GM23338 (cell line): ENCODE measurements at regions not wholly inside any gene's neighbourhood (a gene's known extent, or its start where the extent isn't known, plus 50 kb on each side); places are given as distances from the start of the nearest gene placed in this dataset.

Experiments
- ATAC-seq: fragments of 200-7000 bp; cut with Tn5 transposase; 3 replicates; pipeline ENCODE4 v1.9.1; 2020
- DNase-seq: peaks from one replicate; pipeline ENCODE4 v3.0.0-alpha.2; 2015; ENCODE audit warnings: low spot score
- H2AFZ ChIP-seq: fragments of 200-600 bp; sonication (generic); 2 replicates; pipeline ENCODE4 v1.8.0; 2016; ENCODE audit warnings: antibody characterized with exemption, mild to moderate bottlenecking, moderate library complexity
- H3F3A ChIP-seq: fragments of 200-600 bp; sonication (generic); replicated peaks from 2 replicates; pipeline ENCODE4 v1.8.0; 2017; ENCODE audit warnings: antibody characterized with exemption, mixed run types, low read depth
- H3K27ac ChIP-seq: fragments of 200-600 bp; sonication (generic); 2 replicates; pipeline ENCODE4 v1.6.1; 2016; ENCODE audit warnings: low read depth
- H3K27me3 ChIP-seq: fragments of 200-600 bp; sonication (generic); 2 replicates; pipeline ENCODE4 v1.8.0; 2016; ENCODE audit warnings: mild to moderate bottlenecking, mixed run types, moderate library complexity; ENCODE audit not compliant: insufficient read depth
- H3K36me3 ChIP-seq: fragments of 200-600 bp; sonication (generic); 2 replicates; pipeline ENCODE4 v1.8.0; 2016; ENCODE audit warnings: mild to moderate bottlenecking; ENCODE audit not compliant: insufficient read depth
- H3K4me1 ChIP-seq: fragments of 200-600 bp; sonication (generic); 2 replicates; pipeline ENCODE4 v1.8.0; 2016; ENCODE audit warnings: mild to moderate bottlenecking, moderate library complexity; ENCODE audit not compliant: insufficient read depth
- H3K4me2 ChIP-seq: fragments of 200-600 bp; sonication (generic); 2 replicates; pipeline ENCODE4 v1.7.1; 2017; ENCODE audit warnings: mixed run types
- H3K4me3 ChIP-seq: fragments of 200-600 bp; sonication (generic); 2 replicates; pipeline ENCODE4 v1.6.1; 2016; ENCODE audit warnings: mixed run types
- H3K79me2 ChIP-seq: fragments of 200-600 bp; sonication (generic); replicated peaks from 2 replicates; pipeline ENCODE4 v1.8.0; 2017; ENCODE audit warnings: mild to moderate bottlenecking; ENCODE audit not compliant: insufficient read depth
- H3K9me2 ChIP-seq: fragments of 200-600 bp; sonication (generic); 2 replicates; pipeline ENCODE4 v1.8.0; 2017; ENCODE audit not compliant: insufficient read depth
- H4K20me1 ChIP-seq: fragments of 200-600 bp; sonication (generic); replicated peaks from 2 replicates; pipeline ENCODE4 v1.8.0; 2017; ENCODE audit warnings: mild to moderate bottlenecking; ENCODE audit not compliant: insufficient read depth
- H3K27ac Mint-ChIP-seq: 2 replicates; pipeline ENCODE4 v1.8.0; 2020; ENCODE audit warnings: inconsistent platforms, mild to moderate bottlenecking, moderate library complexity, mixed read lengths
- H3K27me3 Mint-ChIP-seq: 3 replicates; pipeline ENCODE4 v1.8.0; 2022; ENCODE audit warnings: low read depth, mild to moderate bottlenecking, moderate library complexity, mixed read lengths, inconsistent platforms; ENCODE audit not compliant: insufficient read depth, poor library complexity
- H3K36me3 Mint-ChIP-seq: 3 replicates; pipeline ENCODE4 v1.8.0; 2021; ENCODE audit warnings: low read depth, mild to moderate bottlenecking, inconsistent platforms, moderate library complexity, mixed read lengths
- H3K4me1 Mint-ChIP-seq: 3 replicates; pipeline ENCODE4 v1.8.0; 2020; ENCODE audit warnings: mild to moderate bottlenecking, inconsistent platforms, mixed read lengths
- H3K4me3 Mint-ChIP-seq: 3 replicates; pipeline ENCODE4 v1.8.0; 2021; ENCODE audit warnings: moderate library complexity, mild to moderate bottlenecking, inconsistent platforms, mixed read lengths
- H3K9me3 Mint-ChIP-seq: 3 replicates; pipeline ENCODE4 v1.8.0; 2020; ENCODE audit warnings: moderate library complexity, mild to moderate bottlenecking, inconsistent platforms, mixed read lengths
- CREB1 ChIP-seq: fragments of 250-450 bp; sonication (Bioruptor Pico); IDR thresholded peaks from 2 replicates; pipeline ENCODE4 v1.5.0; 2020; ENCODE audit warnings: low read depth, mild to moderate bottlenecking, moderate library complexity
- EZH2 ChIP-seq: fragments of 200-600 bp; sonication (generic); IDR thresholded peaks from one replicate; pipeline ENCODE4 v1.8.0; 2017; ENCODE audit warnings: antibody characterized with exemption, mild to moderate bottlenecking, low read depth; ENCODE audit not compliant: unreplicated experiment
- EZH2phosphoT487 ChIP-seq: fragments of 200-600 bp; sonication (generic); IDR thresholded peaks from one replicate; pipeline ENCODE4 v1.8.1; 2018; ENCODE audit warnings: antibody characterized with exemption; ENCODE audit not compliant: unreplicated experiment
- JUNB ChIP-seq: IDR thresholded peaks from one replicate; pipeline ENCODE4 v1.6.1; 2016; ENCODE audit warnings: antibody characterized with exemption; ENCODE audit not compliant: unreplicated experiment
- NANOG ChIP-seq: IDR thresholded peaks from 2 replicates; pipeline ENCODE4 v1.6.1; 2016; ENCODE audit warnings: antibody characterized with exemption, borderline replicate concordance
- POLR2AphosphoS5 ChIP-seq: IDR thresholded peaks from 2 replicates; pipeline ENCODE4 v1.6.1; 2016; ENCODE audit warnings: antibody characterized with exemption, low read depth
- REST ChIP-seq: IDR thresholded peaks from one replicate; pipeline ENCODE4 v1.6.1; 2018; ENCODE audit warnings: antibody characterized with exemption; ENCODE audit not compliant: unreplicated experiment
- STAT1 ChIP-seq: IDR thresholded peaks from one replicate; pipeline ENCODE4 v1.6.1; 2016; ENCODE audit warnings: antibody characterized with exemption; ENCODE audit not compliant: unreplicated experiment
- ZNF114 ChIP-seq: fragments of 250-450 bp; sonication (Bioruptor Pico); IDR thresholded peaks from 2 replicates; pipeline ENCODE4 v1.5.0; 2020; ENCODE audit warnings: mild to moderate bottlenecking, moderate library complexity
- ZNF331 ChIP-seq: fragments of 250-450 bp; sonication (Bioruptor Pico); IDR thresholded peaks from 2 replicates; pipeline ENCODE4 v1.5.0; 2020; ENCODE audit warnings: low read depth, mild to moderate bottlenecking, moderate library complexity
- ZNF462 ChIP-seq: fragments of 250-450 bp; sonication (Bioruptor Pico); IDR thresholded peaks from 2 replicates; pipeline ENCODE4 v1.5.0; 2020; ENCODE audit warnings: mild to moderate bottlenecking, moderate library complexity
- TF ChIP-seq, protein P1 (sequence below): IDR thresholded peaks from 2 replicates; pipeline ENCODE4 v1.6.1; 2016; ENCODE audit warnings: antibody characterized with exemption
- TF ChIP-seq, protein P2 (sequence below), 2 experiments: fragments of 200-600 bp in 1 of 2; sonication (generic) in 1 of 2; conservative IDR thresholded peaks; 2 replicates each; pipeline versions ENCODE4 v1.5.1 to v1.6.1; 2016 to 2017; ENCODE audit warnings: antibody characterized with exemption in 2 of 2, low read depth in 2 of 2, mild to moderate bottlenecking in 2 of 2, moderate library complexity in 1 of 2

DNA sequence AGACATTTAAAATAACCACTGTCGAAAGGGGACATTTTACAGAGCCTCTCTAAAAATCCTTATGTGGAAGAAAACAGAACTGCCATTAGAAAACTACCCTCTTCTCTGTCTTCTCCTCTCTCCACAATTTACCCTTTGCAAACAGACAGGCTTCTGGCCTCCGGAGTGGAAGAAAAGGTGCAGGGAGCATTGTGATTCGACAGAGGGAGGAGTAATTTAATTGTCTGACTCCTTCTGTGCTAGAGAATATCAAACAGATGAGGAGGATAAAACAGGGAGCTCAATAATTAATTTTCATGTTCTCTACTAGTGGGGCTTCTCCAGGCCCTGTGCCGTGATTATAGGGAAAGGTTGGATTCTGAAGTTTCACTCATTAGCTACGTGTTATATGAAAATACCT is 615.5 kb upstream of the MKI67 start:
- H3K9me2 ChIP-seq = no peaks in the 10 kb centered on the region
- DNase-seq (no peak), ATAC-seq (no peak)
- TF ChIP-seq EZH2phosphoT487 (no peak), JUNB (no peak), REST (no peak), ZNF331 (CRISPR knock-in tag) (no peak), STAT1 (no peak), ZNF114 (no peak), EZH2 (no peak), POLR2AphosphoS5 (no peak), ZNF462 (no peak), NANOG (no peak), CREB1 (CRISPR knock-in tag) (no peak)
- TF ChIP-seq, protein P1, sequence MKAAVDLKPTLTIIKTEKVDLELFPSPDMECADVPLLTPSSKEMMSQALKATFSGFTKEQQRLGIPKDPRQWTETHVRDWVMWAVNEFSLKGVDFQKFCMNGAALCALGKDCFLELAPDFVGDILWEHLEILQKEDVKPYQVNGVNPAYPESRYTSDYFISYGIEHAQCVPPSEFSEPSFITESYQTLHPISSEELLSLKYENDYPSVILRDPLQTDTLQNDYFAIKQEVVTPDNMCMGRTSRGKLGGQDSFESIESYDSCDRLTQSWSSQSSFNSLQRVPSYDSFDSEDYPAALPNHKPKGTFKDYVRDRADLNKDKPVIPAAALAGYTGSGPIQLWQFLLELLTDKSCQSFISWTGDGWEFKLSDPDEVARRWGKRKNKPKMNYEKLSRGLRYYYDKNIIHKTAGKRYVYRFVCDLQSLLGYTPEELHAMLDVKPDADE = no peak
- TF ChIP-seq, protein P2, sequence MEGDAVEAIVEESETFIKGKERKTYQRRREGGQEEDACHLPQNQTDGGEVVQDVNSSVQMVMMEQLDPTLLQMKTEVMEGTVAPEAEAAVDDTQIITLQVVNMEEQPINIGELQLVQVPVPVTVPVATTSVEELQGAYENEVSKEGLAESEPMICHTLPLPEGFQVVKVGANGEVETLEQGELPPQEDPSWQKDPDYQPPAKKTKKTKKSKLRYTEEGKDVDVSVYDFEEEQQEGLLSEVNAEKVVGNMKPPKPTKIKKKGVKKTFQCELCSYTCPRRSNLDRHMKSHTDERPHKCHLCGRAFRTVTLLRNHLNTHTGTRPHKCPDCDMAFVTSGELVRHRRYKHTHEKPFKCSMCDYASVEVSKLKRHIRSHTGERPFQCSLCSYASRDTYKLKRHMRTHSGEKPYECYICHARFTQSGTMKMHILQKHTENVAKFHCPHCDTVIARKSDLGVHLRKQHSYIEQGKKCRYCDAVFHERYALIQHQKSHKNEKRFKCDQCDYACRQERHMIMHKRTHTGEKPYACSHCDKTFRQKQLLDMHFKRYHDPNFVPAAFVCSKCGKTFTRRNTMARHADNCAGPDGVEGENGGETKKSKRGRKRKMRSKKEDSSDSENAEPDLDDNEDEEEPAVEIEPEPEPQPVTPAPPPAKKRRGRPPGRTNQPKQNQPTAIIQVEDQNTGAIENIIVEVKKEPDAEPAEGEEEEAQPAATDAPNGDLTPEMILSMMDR (conservative IDR thresholded peaks at IDR 0.05; ENCODE audit: low read depth in 2 of 2) = no peak
- no peaks in the 10 kb centered on the region; the same call in 1 of the 2 replicates for H3K4me1 ChIP-seq
- H4K20me1 ChIP-seq = no peaks in the 10 kb centered on the region
- H3K27ac ChIP-seq = no peak overlapping the region
- no peak overlapping the region; the same call in 1 of the 2 replicates for H3K27ac Mint-ChIP-seq
- H3K9me3 Mint-ChIP-seq = no peaks in the 10 kb centered on the region
- H3K4me2 ChIP-seq = no peak overlapping the region
- H3K4me1 Mint-ChIP-seq = peaks cover 40% of the 10 kb centered on the region
- no peaks in the 10 kb centered on the region for H3F3A ChIP-seq
- H3K4me3 Mint-ChIP-seq = no peak overlapping the region
- H3K27me3 Mint-ChIP-seq = peaks cover 6% of the 10 kb centered on the region
- H3K79me2 ChIP-seq = no peaks in the 10 kb centered on the region
- no peaks in the 10 kb centered on the region for H3K27me3 ChIP-seq
- H3K4me3 ChIP-seq = no peak overlapping the region
- H2AFZ ChIP-seq = no peak overlapping the region
- no peaks in the 10 kb centered on the region for H3K36me3 ChIP-seq
- H3K36me3 Mint-ChIP-seq = no peaks in the 10 kb centered on the region
